Activated CD8-positive, alpha-beta memory T cell treated with anti-CD3 and anti-CD28 coated beads for 1 hour (primary cell): ENCODE measurements at regions not wholly inside any gene's neighbourhood (a gene's known extent, or its start where the extent isn't known, plus 50 kb on each side); places are given as distances from the start of the nearest gene placed in this dataset.
"Not testable (repeated sequence)": the region's sequence is repeated elsewhere in the genome, so short reads cannot be mapped to it uniquely, and the experiment has no call there.

Source experiments
- DNase-seq, 2 donors: peaks; one replicate each; pipeline ENCODE4 v3.0.0-alpha.2; 2020; ENCODE audit warnings: low read depth in 1 of 2; ENCODE audit errors: extremely low read depth in 1 of 2

DNA sequence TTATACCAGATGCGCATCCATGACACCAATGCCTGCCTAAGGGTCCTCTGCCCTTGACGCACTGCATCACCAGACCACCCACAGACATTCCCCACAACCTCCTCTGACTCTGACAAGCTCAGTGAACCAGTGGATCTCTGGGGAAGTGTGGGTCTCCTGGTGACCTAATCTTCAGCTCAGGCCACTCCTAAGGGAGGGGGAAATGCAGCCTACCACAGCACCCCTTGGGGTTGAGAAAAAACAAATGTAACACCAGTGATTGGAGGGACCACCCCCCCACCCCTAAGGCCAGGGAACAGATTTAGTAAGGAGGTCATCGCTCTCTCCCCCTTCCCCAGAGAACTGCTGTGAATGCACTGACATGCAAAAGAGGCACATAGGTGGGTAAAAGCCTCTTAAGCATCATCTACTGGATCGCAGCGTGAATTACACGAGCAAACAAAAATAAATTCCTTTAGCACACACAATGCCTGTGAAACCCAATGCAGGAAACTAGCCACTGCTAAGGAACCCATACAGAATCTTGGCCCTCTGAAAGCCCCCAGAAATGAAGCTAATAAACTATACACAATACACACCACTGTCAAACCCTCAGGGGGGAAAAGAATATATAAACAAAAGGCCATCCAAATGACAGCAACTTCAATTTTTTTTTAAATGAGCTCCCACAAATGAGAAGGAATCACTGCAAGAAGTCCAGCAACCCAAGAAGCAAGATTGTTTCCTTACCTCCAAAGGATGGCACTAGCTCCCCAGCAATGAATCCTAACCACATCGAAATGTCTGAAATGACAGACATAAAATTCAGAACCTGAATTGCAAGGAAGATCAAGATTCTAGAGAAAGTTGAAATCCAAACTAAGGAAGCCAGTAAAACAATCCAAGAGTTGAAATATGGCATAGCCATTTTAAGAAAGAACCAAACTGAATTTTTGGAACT, 513.7 kb upstream of the PTGER4 start:
- DNase-seq = no peak

- DNase-seq = no peak
These were observed 514.5 kb upstream of the PTGER4 start for GRCh38 chr5:40165106-40165788.

- DNase-seq = no peak
These were observed 519.3 kb upstream of the PTGER4 start for GRCh38 chr5:40160435-40160834.

DNA sequence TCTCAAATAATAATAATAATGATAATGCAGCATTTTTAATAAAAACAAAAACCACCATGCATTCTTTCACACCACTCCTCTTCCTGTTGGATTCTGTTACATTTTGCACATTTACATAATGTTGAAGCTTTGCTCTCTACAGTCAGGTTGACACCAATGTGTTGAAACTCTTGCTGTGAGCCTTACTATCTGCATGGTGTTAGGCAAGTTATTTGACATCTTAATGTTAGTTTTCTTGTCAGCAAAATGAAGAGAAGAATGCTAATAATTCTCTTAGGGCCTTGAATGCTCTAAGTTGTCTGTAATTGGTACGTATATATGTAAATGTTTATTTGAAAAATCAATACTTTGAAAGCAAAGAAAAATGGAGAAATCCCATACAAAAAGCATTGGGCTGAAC, 525.5 kb upstream of the PTGER4 start:
- no peak for DNase-seq

DNA sequence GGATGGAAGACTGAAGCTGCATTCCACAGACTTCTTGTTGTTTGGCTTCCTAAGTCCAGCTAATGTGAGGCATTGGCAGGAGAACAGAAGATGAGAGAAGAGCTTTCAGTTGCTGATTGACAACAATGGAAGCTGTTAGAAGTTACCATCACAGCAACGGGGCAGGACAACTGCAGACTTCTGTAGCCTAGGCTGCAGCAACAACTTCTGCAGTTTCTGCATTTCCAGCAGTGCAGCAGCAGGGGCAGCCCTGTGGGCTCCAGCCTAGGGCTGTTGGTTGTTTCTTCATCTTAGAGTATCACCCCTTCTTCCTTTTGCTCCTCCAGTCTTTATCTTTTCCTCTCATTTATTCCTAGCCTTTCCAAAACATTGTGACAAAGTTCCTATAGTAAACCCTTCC, 528.8 kb upstream of the PTGER4 start:
- DNase-seq = no peak

DNA sequence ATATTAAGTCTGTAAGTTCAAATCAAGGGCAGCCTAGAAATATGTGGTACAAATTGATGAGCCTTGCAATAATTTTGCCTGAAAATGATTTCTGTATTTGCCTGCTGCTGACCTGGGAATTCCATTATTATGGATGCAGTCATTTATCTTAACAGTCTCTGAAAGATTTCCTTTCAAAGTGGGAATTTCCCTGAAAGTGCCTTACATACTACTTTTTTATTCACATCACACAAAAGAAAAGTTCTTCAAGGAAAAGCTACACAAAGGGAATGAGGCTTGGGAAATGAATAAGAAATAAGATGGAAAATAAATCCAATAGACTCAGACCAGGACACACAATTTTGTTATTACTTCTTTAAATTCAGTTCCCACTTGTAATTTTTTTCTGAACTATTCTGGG, 537.8 kb upstream of the PTGER4 start:
- no peak for DNase-seq

GRCh38 chr5:40141418-40141817, 538.3 kb upstream of the PTGER4 start:
- DNase-seq = no peak

GRCh38 chr5:40137223-40137622, 542.5 kb upstream of the PTGER4 start:
- no peak for DNase-seq

GRCh38 chr5:40134883-40135520, 544.7 kb upstream of the PTGER4 start:
- DNase-seq = no peak

DNA sequence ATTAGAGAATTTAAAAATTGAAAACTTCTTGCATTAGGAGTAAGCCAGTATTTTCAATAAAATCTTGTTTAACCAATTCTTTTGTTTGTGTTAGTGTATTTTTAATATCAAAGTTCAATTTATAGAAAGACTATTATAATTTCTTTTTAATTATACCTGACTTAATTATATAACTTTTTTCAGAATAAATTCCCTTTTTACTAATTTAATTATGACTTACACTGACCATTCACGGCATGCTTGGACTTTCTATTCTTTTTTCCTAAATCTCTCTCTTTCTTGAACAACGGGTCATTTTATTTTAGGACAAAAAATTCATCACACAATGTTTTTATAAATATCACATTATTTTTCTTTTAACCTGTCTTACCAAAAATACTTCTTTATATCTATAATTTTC, 555.3 kb upstream of the PTGER4 start:
- no peak for DNase-seq

GRCh38 chr5:40121236-40121635, 558.5 kb upstream of the PTGER4 start:
- no peak for DNase-seq

DNA sequence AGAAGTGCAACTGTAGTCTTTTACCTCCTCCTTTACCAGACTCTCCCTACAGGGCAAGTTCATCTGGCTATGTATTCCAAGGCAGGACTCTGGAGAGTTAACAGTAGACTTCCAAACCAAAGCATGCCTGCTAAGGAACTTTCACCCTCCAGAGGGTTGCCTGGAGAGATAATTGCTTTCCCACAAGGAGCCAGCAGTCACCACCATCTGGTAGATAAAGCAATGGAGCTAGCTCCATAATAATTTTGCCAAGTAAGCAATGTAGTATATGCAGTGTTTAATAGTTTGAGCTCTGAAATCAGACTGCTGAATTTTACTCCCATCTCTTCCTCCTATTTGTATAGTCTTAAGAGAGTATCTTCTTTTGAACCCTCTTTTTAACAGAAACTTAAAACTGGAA, 566.8 kb upstream of the PTGER4 start:
- no peak for DNase-seq

GRCh38 chr5:40111036-40111435, 568.7 kb upstream of the PTGER4 start:
- DNase-seq = not testable (repeated sequence)

GRCh38 chr5:40108764-40109390, 570.8 kb upstream of the PTGER4 start:
- DNase-seq = not testable (repeated sequence)

GRCh38 chr5:40107786-40108185, 571.9 kb upstream of the PTGER4 start:
- not testable (repeated sequence) for DNase-seq

DNA sequence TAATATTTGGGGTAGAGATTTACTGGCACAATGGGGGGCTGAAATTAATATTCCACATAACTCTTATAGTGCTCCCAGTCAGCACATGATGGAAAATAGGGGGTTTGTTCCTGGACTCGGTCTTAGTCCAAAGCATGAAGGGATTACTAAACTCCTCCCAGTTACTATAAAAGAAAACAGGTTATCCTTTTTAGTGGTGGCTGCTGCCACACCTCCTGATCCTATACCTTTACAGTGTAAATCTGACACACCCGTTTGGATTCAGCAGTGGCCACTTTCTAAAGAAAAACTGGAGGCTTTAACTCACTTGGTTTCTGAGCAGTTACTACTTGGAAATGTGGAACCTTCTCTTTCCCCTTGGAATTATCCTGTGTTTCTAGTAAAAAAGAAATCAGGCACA, 572.9 kb upstream of the PTGER4 start:
- no peak for DNase-seq

DNA sequence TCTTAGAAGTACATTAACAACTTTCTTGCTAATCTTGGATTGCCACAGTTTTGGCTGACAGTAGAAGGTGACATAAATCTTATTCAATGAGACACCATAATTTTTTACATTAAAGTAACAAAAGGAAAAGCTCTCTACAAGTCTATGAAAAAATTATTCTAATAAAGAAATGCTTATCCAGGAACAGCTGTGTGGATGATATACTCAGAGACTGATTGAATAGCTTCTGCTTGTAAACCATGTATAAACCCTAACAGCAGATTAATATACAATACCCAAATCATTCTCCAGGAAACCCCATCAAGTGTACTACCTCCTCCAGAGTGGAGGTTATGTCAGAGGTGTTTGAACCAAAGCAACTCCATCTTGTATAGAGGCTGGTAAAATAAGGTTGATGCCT, 581.4 kb upstream of the PTGER4 start:
- no peak for DNase-seq

DNA sequence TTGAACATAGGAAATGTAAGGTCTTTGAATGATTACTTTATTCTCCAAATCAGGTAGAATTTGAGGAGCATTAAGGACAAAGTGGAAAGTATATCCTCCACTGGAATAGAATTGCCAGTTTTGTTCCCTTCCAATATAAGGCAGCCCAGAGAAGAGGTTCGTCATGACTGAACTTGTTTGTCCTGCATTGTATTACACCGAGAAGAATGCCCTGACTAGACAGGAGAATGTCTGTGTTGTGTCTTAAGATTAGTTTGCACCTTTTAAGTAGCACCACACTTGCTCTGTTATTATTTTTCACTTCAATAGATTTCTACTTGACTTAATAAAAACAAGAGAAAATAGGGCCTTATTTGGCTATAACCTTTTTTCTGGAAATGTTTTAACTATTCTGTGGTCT, 586.2 kb upstream of the PTGER4 start:
- no peak for DNase-seq

- no peak for DNase-seq
These were observed 590.4 kb upstream of the PTGER4 start for GRCh38 chr5:40089269-40089668.

GRCh38 chr5:40084614-40085013, 595.1 kb upstream of the PTGER4 start:
- no peak for DNase-seq

- no peak for DNase-seq
These were observed 597.4 kb upstream of the PTGER4 start for GRCh38 chr5:40082313-40082712.
